ENCODE measurements at regions not wholly inside any gene's neighbourhood (a gene's known extent, or its start where the extent isn't known, plus 50 kb on each side); places are given as distances from the start of the nearest gene placed in this dataset.

- TF ChIP-seq, protein P1, sequence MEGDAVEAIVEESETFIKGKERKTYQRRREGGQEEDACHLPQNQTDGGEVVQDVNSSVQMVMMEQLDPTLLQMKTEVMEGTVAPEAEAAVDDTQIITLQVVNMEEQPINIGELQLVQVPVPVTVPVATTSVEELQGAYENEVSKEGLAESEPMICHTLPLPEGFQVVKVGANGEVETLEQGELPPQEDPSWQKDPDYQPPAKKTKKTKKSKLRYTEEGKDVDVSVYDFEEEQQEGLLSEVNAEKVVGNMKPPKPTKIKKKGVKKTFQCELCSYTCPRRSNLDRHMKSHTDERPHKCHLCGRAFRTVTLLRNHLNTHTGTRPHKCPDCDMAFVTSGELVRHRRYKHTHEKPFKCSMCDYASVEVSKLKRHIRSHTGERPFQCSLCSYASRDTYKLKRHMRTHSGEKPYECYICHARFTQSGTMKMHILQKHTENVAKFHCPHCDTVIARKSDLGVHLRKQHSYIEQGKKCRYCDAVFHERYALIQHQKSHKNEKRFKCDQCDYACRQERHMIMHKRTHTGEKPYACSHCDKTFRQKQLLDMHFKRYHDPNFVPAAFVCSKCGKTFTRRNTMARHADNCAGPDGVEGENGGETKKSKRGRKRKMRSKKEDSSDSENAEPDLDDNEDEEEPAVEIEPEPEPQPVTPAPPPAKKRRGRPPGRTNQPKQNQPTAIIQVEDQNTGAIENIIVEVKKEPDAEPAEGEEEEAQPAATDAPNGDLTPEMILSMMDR (IDR thresholded peaks at IDR 0.05): no peak
- TF ChIP-seq POLR2A (IDR thresholded peaks at IDR 0.05; ENCODE audit: low read depth): no peak
These were observed 95.8 kb upstream of the PLEKHG7 start for GRCh38 chr12:92606956-92607355.
